ENCODE measurements at regions not wholly inside any gene's neighbourhood (a gene's known extent, or its start where the extent isn't known, plus 50 kb on each side); places are given as distances from the start of the nearest gene placed in this dataset.

- Mint-ChIP-seq H3K27me3 (no peaks in the 10 kb centered on the region), H3K9me3 (no peaks in the 10 kb centered on the region), H3K4me3 (no peak overlapping the region), H3K27ac (ENCODE audit: low read depth) (no peak overlapping the region), H3K36me3 (ENCODE audit: insufficient read depth) (no peaks in the 10 kb centered on the region), H3K4me1 (peaks cover 3% of the 10 kb centered on the region)
- DNase-seq (ENCODE audit: low spot score in 2 of 2) (no peak), ATAC-seq (replicated peaks; ENCODE audit: extremely low read depth, poor library complexity, severe bottlenecking) (no peak)
Observed at GRCh38 chr2:181319286-181319685, 137.9 kb upstream of the ITGA4 start.

- no peaks in the 10 kb centered on the region for H3K36me3 Mint-ChIP-seq (ENCODE audit: insufficient read depth)
- no peak overlapping the region for H3K27ac Mint-ChIP-seq (ENCODE audit: low read depth)
- DNase-seq (ENCODE audit: low spot score in 2 of 2) (no peak), ATAC-seq (replicated peaks; ENCODE audit: extremely low read depth, poor library complexity, severe bottlenecking) (no peak)
- H3K9me3 Mint-ChIP-seq: no peaks in the 10 kb centered on the region
- peaks cover 5% of the 10 kb centered on the region for H3K4me1 Mint-ChIP-seq
- H3K4me3 Mint-ChIP-seq: no peak overlapping the region
- no peaks in the 10 kb centered on the region for H3K27me3 Mint-ChIP-seq
Observed at GRCh38 chr2:181320638-181321037, 136.5 kb upstream of the ITGA4 start.

- Mint-ChIP-seq H3K27me3 (no peaks in the 10 kb centered on the region), H3K9me3 (peaks cover 10% of the 10 kb centered on the region), H3K36me3 (ENCODE audit: insufficient read depth) (no peaks in the 10 kb centered on the region), H3K27ac (ENCODE audit: low read depth) (no peak overlapping the region), H3K4me3 (no peak overlapping the region), H3K4me1 (peaks cover 5% of the 10 kb centered on the region)
- DNase-seq (ENCODE audit: low spot score in 2 of 2) (no peak), ATAC-seq (replicated peaks; ENCODE audit: extremely low read depth, poor library complexity, severe bottlenecking) (no peak)
Observed at GRCh38 chr2:181324912-181325311, 132.3 kb upstream of the ITGA4 start.

- Mint-ChIP-seq H3K27ac (ENCODE audit: low read depth) (no peak overlapping the region), H3K36me3 (ENCODE audit: insufficient read depth) (no peaks in the 10 kb centered on the region), H3K9me3 (peaks cover 10% of the 10 kb centered on the region), H3K4me1 (peaks cover 5% of the 10 kb centered on the region), H3K4me3 (no peak overlapping the region), H3K27me3 (no peaks in the 10 kb centered on the region)
- no peak for DNase-seq (ENCODE audit: low spot score in 2 of 2)
- no peak for ATAC-seq (replicated peaks; ENCODE audit: extremely low read depth, poor library complexity, severe bottlenecking)
Observed at GRCh38 chr2:181326661-181327060, 130.5 kb upstream of the ITGA4 start.

GRCh38 chr2:181330286-181330685 is 126.9 kb upstream of the ITGA4 start:
- H3K27me3 Mint-ChIP-seq: no peaks in the 10 kb centered on the region
- ATAC-seq (replicated peaks; ENCODE audit: extremely low read depth, poor library complexity, severe bottlenecking) (no peak), DNase-seq (ENCODE audit: low spot score in 2 of 2) (no peak)
- no peak overlapping the region for H3K4me3 Mint-ChIP-seq
- no peaks in the 10 kb centered on the region for H3K36me3 Mint-ChIP-seq (ENCODE audit: insufficient read depth)
- H3K9me3 Mint-ChIP-seq: peaks cover 10% of the 10 kb centered on the region
- peaks cover 4% of the 10 kb centered on the region for H3K4me1 Mint-ChIP-seq
- H3K27ac Mint-ChIP-seq (ENCODE audit: low read depth): no peak overlapping the region

- DNase-seq (ENCODE audit: low spot score in 2 of 2) (no peak), ATAC-seq (replicated peaks; ENCODE audit: extremely low read depth, poor library complexity, severe bottlenecking) (no peak)
- H3K4me3 Mint-ChIP-seq: no peak overlapping the region
- no peak overlapping the region for H3K27ac Mint-ChIP-seq (ENCODE audit: low read depth)
- no peaks in the 10 kb centered on the region for H3K27me3 Mint-ChIP-seq
- H3K4me1 Mint-ChIP-seq: no peaks in the 10 kb centered on the region
- no peaks in the 10 kb centered on the region for H3K36me3 Mint-ChIP-seq (ENCODE audit: insufficient read depth)
- H3K9me3 Mint-ChIP-seq: peaks cover 10% of the 10 kb centered on the region
Observed at GRCh38 chr2:181332044-181332605, 125.1 kb upstream of the ITGA4 start.

GRCh38 chr2:181334158-181334826 is 122.9 kb upstream of the ITGA4 start:
- H3K36me3 Mint-ChIP-seq (ENCODE audit: insufficient read depth): no peaks in the 10 kb centered on the region

GRCh38 chr2:181340891-181341290 is 116.3 kb upstream of the ITGA4 start:
- no peak for ATAC-seq (replicated peaks; ENCODE audit: extremely low read depth, poor library complexity, severe bottlenecking)
- H3K27ac Mint-ChIP-seq (ENCODE audit: low read depth): no peak overlapping the region
- peaks cover 4% of the 10 kb centered on the region for H3K9me3 Mint-ChIP-seq
- H3K36me3 Mint-ChIP-seq (ENCODE audit: insufficient read depth): no peaks in the 10 kb centered on the region
- no peaks in the 10 kb centered on the region for H3K27me3 Mint-ChIP-seq
- H3K4me1 Mint-ChIP-seq: peaks cover 5% of the 10 kb centered on the region
- H3K4me3 Mint-ChIP-seq: no peak overlapping the region
- DNase-seq (ENCODE audit: low spot score in 2 of 2): no peak

More at GRCh38 chr2:181334158-181334826, 122.9 kb upstream of the ITGA4 start:
- no peak for DNase-seq (ENCODE audit: low spot score in 2 of 2)
- H3K27ac Mint-ChIP-seq (ENCODE audit: low read depth): no peak overlapping the region
- no peaks in the 10 kb centered on the region for H3K27me3 Mint-ChIP-seq
- peaks cover 2% of the 10 kb centered on the region for H3K4me1 Mint-ChIP-seq
- H3K9me3 Mint-ChIP-seq: peaks cover 3% of the 10 kb centered on the region
- ATAC-seq (replicated peaks; ENCODE audit: extremely low read depth, poor library complexity, severe bottlenecking): peak; percentile 40
- no peak overlapping the region for H3K4me3 Mint-ChIP-seq

- peaks cover 5% of the 10 kb centered on the region for H3K4me1 Mint-ChIP-seq
- H3K4me3 Mint-ChIP-seq: no peak overlapping the region
- peaks cover 4% of the 10 kb centered on the region for H3K9me3 Mint-ChIP-seq
- ATAC-seq (replicated peaks; ENCODE audit: extremely low read depth, poor library complexity, severe bottlenecking) (no peak), DNase-seq (ENCODE audit: low spot score in 2 of 2) (no peak)
- H3K27me3 Mint-ChIP-seq: no peaks in the 10 kb centered on the region
- H3K27ac Mint-ChIP-seq (ENCODE audit: low read depth): no peak overlapping the region
- H3K36me3 Mint-ChIP-seq (ENCODE audit: insufficient read depth): no peaks in the 10 kb centered on the region
Observed at GRCh38 chr2:181341855-181342600, 115.2 kb upstream of the ITGA4 start.

- Mint-ChIP-seq H3K4me1 (peaks cover 6% of the 10 kb centered on the region), H3K4me3 (no peak overlapping the region), H3K27me3 (no peaks in the 10 kb centered on the region), H3K9me3 (no peaks in the 10 kb centered on the region), H3K27ac (ENCODE audit: low read depth) (no peak overlapping the region), H3K36me3 (ENCODE audit: insufficient read depth) (peaks cover 2% of the 10 kb centered on the region)
- DNase-seq (ENCODE audit: low spot score in 2 of 2) (no peak), ATAC-seq (replicated peaks; ENCODE audit: extremely low read depth, poor library complexity, severe bottlenecking) (no peak)
Observed at GRCh38 chr2:181348107-181348837, 108.9 kb upstream of the ITGA4 start.

GRCh38 chr2:181352158-181352557 is 105.0 kb upstream of the ITGA4 start:
- no peak overlapping the region for H3K4me3 Mint-ChIP-seq
- peaks cover 6% of the 10 kb centered on the region for H3K36me3 Mint-ChIP-seq (ENCODE audit: insufficient read depth)
- H3K27ac Mint-ChIP-seq (ENCODE audit: low read depth): no peak overlapping the region

GRCh38 chr2:181354626-181355025 is 102.6 kb upstream of the ITGA4 start:
- Mint-ChIP-seq H3K4me3 (no peak overlapping the region), H3K36me3 (ENCODE audit: insufficient read depth) (peaks cover 8% of the 10 kb centered on the region), H3K4me1 (no peaks in the 10 kb centered on the region), H3K27me3 (no peaks in the 10 kb centered on the region), H3K27ac (ENCODE audit: low read depth) (no peak overlapping the region), H3K9me3 (no peaks in the 10 kb centered on the region)
- ATAC-seq (replicated peaks; ENCODE audit: extremely low read depth, poor library complexity, severe bottlenecking) (no peak), DNase-seq (ENCODE audit: low spot score in 2 of 2) (no peak)

More at GRCh38 chr2:181352158-181352557, 105.0 kb upstream of the ITGA4 start:
- no peak for DNase-seq (ENCODE audit: low spot score in 2 of 2)
- Mint-ChIP-seq H3K27me3 (no peaks in the 10 kb centered on the region), H3K4me1 (peaks cover 6% of the 10 kb centered on the region), H3K9me3 (no peaks in the 10 kb centered on the region)
- no peak for ATAC-seq (replicated peaks; ENCODE audit: extremely low read depth, poor library complexity, severe bottlenecking)

Measured in central memory CD8-positive, alpha-beta T cell (primary cell).